HCT116 (cell line): ENCODE measurements at regions not wholly inside any gene's neighbourhood (a gene's known extent, or its start where the extent isn't known, plus 50 kb on each side); places are given as distances from the start of the nearest gene placed in this dataset.

Experiments
- POLR2A ChIP-seq: IDR thresholded peaks from 2 replicates; pipeline ENCODE4 v1.7.0; 2011; ENCODE audit warnings: borderline replicate concordance; ENCODE audit not compliant: insufficient read depth, insufficient read length; ENCODE audit errors: extremely low read depth
- SIN3A ChIP-seq: IDR thresholded peaks from 2 replicates; pipeline ENCODE4 v1.6.1; 2012; ENCODE audit warnings: low read depth
- TF ChIP-seq, protein P1 (sequence below): IDR thresholded peaks from 2 replicates; pipeline ENCODE4 v1.6.1; 2012

DNA sequence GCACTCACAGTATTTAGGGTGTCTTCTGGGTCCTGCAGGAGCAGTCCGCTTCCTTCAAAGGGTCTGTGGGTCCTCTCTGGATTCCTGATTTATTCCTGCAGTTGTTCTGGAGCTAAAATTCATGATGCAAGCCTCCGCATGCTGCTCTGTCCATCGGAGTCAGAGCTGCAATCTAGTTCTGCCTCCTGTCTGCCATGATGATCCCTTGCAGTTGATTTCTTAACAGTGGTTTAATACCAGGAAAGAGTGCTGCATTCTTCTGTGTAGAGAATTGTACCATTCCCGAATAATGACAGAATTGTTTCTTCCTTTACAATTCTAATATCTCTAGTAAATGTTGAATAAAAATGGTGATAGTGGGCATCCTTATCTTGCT is 72.0 kb upstream of the B3GAT2 start:
- TF ChIP-seq SIN3A (no peak), POLR2A (no peak)
- TF ChIP-seq, protein P1, sequence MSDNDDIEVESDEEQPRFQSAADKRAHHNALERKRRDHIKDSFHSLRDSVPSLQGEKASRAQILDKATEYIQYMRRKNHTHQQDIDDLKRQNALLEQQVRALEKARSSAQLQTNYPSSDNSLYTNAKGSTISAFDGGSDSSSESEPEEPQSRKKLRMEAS: no peak
